HG02852 (cell line): ENCODE measurements at regions not wholly inside any gene's neighbourhood (a gene's known extent, or its start where the extent isn't known, plus 50 kb on each side); places are given as distances from the start of the nearest gene placed in this dataset.
"Not testable (repeated sequence)": the region's sequence is repeated elsewhere in the genome, so short reads cannot be mapped to it uniquely, and the experiment has no call there.

Experiments used
- ATAC-seq: cut with Tn5 transposase; IDR thresholded peaks from one replicate; pipeline ENCODE4 v1.9.1; 2021; ENCODE audit warnings: mild to moderate bottlenecking, moderate library complexity; ENCODE audit not compliant: unreplicated experiment

DNA sequence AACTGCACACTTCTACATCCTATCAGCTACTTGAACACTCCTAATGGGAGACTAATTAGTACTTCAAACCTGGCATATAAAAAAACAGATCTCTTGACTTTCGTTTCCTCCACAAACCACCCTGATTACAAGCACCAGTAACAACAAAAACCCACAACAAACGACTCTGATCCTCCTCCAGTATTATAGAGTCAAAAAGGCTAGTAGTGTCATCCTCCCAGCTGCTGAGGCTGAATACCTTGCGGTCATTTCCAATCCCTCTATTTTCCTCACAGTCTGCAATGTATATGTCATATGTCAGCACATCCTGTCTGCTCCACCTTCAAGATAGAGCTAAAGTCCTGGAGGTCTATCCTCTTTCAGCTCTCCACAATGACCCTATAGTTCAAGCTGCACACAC lies 688.9 kb upstream of the RAG2 start:
- no peak for ATAC-seq

DNA sequence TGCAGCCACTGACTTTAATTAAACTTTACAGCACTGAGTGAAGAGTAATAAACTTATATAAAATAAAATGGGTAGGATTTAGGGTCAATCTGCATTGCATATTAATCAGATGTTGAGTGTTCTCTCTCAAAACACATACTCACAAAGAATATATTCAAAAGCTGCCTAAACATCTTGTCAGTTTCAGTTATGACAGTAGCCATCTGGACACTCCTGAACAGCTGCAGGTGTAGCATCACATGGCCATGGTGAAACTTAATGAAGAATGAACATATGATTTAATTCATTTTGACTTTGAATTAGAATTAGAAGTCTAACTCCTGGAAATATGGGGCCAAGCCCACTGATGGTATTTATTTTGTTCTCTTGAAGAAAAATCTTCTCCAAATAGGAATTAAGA lies 684.3 kb upstream of the RAG2 start:
- ATAC-seq, result no peak

DNA sequence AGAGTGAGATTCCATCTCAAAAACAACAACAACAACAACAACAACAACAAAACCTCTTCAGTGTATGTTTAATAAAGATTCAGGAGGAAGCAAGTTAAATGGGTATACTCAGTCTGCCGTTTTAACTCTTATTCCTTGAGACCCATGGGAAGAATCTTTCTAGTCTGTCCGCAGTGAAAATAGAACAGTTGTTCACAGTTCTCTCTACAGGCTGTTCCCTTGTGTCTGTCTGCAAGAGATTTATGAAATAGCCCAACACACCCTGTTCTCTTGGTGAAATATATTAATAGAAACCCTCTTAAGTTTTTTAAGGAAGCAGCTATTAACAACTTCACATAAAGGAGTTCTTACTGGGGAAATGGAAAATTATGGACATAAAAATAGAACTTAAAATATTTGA lies 682.2 kb upstream of the RAG2 start:
- no peak for ATAC-seq

DNA sequence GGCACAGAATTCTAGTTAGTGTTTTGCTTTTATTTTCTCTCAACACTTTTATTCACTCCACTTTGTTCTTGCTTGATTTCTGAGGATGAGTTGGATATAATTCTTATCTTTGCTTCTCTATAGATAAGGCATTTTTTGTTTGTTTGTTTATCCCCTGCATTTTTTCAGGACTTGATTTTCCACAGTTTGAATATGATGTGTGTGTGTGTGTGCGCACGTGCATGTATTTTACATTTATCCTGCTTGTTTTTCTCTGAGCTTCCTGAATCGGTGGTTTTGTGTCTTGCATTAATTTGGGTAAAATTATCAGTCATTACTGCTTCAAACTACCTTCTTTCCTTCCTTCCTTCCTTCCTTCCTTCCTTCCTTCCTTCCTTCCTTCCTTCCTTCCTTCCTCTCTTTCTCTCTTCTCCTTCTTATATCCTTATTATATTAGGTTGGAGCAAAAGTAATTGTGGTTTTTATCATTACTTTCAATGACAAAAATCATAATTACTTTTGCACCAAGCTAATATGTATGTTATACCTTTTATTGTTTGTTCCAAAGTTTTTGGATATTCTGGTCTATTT lies 679.9 kb upstream of the RAG2 start:
- no peak for ATAC-seq

DNA sequence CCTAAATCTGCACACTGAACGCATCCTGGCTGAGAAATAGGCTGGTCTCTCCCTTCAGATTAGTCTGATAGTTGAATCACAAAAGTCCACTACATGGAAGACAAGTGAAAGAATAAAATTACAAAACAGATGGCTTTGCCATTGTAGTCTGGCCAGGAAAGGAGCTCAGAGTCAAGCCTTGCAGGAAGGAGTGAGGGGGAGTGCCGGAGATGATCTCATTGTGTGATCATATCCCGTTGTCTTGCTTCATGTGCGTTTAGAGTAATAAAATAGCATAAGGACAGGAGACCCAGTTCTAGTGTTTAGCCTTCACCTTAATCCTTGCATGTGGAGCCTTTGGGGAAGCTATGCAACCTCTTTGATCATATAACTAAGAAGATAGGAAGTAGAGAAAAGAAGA lies 666.7 kb upstream of the RAG2 start:
- no peak for ATAC-seq

DNA sequence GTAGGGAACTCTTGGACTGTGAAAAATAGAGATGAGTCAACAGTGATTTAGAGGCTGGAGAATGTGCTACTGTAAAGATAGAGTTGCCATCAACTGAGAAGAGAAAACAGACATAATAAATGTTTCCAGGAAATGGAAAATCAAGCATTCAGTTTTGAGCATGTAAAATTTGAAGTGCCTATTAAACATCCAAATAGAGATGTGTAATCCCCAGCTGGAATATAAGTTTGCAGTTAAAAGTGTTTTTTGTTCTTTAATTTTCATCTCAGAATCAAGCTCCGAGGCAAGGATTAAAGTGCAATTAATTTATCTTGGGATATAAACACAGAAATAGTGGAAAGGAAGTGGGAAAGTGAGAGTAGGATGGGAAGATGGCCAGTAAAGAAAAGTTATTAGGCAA lies 666.0 kb upstream of the RAG2 start:
- ATAC-seq, result no peak

DNA sequence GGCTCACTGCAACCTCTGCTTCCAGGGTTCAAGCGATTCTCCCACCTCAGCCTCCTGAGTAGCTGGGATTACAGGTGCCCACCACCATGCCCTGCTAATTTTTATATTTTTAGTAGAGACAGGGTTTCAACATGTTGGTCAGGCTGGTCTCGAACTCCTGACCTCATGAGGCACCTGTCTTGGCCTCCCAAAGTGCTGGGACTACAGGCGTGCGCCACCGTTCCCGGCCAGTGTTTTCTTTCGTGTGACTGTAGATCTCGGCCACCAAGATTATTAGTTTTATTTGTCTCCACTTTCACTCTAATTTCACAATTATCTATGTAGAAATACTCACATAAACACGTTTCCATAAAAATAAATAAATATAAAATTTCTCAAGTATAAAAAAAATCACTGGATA lies 665.4 kb upstream of the RAG2 start:
- ATAC-seq, result not testable (repeated sequence)

DNA sequence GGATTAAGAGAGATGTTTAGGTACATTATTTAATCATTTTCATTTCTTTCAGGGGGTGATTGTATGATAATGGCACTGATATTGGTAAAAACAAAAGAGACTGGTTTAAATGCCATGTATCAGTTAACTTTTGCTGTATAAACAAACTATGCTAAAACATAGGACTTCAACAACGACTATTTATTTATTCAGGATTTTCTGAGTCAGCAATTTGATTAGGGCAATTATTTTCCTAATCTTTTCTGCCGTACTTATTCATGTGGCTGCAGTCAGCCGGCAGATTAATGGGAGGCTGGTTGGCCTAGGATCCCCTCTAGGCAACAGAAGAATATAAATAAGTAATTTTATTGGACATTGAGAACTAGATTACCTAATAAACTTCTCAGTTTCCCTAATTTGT lies 661.7 kb upstream of the RAG2 start:
- no peak for ATAC-seq

DNA sequence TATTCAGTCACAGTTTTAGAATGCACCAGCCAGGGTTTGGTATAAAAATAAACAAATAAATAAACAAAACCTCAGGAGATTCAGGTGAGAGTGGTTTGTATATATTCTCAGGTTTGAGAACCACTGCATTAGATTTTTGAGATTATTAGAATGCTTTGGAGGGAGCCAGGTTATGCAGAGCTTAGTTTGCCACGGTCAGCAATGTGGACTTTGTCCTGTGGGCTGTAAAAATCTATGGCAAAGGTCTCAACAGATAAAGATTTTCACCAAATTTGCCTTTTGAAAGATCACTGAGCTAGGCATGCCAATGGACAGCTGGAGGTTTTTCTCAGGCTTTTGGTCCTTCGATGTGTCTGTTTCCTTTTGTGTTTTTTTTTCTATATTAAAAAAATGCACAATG lies 650.1 kb upstream of the RAG2 start:
- ATAC-seq, result no peak

DNA sequence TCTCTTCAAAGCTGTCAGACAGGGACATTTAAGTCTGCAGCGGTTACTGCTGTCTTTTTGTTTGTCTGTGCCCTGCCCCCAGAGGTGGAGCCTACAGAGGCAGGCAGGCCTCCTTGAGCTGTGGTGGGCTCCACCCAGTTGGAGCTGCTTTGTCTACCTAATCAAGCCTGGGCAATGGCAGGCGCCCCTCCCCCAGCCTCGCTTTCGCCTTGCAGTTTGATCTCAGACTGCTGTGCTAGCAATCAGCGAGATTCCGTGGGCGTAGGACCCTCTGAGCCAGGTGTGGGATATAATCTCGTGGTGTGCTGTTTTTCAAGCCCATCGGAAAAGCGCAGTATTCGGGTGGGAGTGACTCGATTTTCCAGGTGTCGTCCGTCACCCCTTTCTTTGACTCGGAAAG lies 648.1 kb upstream of the RAG2 start:
- not testable (repeated sequence) for ATAC-seq

DNA sequence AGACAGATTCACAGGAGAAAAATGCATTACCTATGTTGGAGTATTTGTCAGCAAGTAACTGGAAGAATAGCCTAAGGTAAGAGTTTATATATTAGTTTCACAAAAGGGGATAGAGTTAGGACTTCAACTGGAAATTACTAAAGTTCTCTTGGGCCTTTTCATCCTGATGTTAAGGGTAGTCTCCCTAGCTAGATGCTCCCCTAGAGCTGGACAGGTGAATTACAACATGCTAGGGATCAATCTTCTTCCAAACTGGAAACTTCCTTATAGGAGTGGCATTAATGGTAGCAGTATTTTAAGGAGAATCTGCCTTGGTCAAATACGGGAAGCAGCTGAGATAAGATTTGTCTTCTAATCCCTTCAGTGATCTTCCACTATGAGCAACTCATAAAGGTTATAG lies 632.8 kb upstream of the RAG2 start:
- ATAC-seq, result no peak

DNA sequence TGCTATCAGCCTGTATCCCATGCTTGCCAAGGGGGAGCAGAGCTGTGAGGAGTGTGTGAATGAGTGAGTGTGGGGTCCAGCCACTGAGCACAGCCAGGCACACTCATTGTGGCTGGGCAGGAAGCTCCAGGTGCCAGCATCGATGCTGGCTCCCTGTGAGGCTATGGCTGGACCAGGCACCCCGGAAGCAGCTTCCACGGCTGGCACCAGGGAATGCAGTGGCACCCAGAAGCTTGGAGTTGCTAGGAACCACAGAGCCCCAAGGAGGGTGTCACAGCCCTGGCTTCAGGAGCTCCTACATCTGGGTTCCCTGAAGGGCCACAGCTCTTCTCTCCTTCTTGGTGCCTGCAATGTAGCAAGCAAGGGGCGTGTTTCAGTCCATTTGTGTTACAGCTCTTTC lies 625.9 kb upstream of the RAG2 start:
- no peak for ATAC-seq

DNA sequence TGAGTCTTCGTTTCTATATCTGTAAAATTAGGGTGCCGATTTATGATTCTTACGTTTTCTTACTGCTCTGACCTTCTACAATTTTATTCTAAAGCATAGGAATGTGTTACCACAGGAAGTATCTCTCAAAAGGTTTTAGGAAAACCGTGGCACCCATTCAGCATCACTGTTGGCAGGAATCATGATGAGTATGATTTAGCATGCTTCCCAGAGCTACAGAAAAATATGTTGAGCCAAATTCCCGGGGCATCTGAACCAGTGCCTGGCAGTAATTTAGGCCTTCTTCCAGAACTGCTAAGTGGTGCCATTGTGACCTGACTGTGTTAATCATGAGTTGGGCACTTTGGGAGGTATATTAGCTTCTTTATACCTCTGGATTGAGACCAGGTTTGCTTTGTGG lies 605.0 kb upstream of the RAG2 start:
- no peak for ATAC-seq

DNA sequence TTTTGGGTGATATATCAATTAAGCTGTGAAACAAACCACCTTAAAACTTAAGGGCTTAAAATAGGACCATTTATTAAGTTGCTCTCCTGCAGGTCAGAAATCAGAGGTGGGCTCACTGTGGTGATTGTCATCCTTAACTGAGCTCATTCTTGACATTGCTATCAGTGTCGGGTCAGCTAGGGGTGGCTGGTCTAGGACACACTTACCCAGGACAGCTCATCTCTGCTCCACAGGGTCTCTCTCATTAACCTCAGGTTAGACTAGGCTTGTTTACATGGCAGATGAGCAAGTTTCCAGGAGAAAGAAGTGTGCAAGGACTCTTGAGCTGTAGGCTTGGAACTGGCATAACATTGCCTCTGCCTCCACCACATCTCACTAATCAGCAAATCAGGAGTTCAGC lies 601.0 kb upstream of the RAG2 start:
- no peak for ATAC-seq

DNA sequence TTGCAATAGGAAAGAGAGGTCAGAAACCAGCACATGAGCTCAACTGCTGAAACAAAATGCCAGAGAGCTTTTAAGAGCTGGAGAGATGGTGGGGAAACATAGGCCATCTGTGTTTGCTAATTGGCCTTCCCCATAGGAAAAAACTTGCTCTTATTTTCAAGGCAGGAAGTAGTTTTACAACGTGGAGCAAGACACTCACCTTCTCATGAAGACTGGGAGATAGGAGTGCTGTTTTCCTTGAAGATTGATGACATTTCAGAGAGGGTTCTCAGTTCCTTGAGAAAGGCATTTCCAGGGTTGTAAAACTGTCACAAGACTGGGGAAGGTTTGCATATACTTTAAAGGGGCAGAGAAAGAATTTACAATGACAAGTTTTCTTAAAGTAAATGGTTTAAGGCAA lies 586.3 kb upstream of the RAG2 start:
- no peak for ATAC-seq

DNA sequence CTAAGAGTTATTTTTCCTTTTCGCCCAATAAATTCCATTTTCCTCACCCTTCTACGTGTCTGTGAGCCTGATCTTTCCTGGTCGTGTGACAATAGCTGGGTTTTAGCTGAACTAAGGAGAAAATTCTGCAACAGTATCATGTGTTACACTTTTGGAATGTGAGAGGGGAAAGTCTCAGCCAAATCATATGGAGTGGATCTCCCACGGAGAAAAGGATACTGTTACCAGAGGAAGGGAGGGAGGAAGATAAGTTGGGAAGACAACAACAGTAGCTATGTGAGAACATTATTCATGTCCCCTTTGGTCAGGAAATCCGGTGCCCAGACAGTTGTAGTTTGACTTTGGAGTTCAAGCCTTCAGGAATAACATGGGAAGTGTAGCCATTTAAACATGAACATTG lies 584.0 kb upstream of the RAG2 start:
- ATAC-seq, result no peak

DNA sequence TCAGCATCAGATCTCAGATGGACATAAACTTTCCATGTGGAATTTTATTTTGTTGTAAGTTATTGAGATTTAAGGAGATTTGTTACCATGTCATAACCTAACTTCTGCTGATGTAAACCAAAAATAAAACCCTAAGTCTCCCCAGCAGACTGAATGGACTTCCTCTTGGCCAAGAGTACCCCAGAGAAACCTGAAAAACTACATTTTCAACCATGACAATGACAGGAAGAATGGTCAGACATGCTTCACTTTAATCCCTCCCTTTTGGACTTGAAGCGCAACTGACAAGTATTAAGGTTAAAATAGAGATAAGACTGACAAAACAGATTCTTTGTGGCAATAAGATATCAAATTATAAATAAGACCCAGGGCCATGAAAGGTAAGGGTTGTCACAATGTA lies 579.7 kb upstream of the RAG2 start:
- no peak for ATAC-seq

DNA sequence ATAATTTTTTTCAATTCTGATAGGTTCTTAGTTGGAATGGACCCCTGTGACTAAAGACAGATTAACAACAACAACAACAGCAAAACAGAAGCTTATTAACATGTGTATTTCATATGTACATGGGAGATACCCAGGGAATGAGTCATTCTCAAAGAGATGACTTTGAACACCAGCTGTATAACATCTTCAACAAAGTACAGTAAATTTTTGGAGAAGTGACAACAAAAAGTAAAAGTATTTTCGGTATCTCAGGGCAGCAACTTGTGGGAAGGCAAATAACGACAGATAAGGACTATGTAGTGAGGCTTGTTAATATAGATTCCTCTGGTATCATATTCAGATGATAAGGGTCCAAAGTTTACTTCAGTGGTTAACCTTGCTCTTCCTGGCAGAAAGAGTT lies 573.4 kb upstream of the RAG2 start:
- no peak for ATAC-seq

DNA sequence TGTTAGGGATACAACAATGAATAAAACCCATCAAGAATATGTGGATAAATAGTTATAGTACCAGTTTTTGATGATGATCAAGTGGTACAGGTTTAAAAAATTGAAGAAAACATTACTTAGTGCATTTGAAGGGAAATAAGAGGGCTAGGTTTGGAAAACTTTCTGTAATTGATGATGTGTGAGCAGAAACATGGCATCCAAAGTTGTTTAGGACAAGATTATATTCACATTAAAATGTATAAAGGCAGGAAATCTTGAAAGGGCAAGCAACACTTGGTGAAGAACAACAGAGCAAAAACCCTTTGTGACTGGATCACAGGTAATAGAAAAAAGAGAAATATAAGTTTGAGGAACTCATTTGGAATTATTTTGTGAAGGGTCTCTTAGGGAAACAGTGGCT lies 572.3 kb upstream of the RAG2 start:
- ATAC-seq, result no peak

DNA sequence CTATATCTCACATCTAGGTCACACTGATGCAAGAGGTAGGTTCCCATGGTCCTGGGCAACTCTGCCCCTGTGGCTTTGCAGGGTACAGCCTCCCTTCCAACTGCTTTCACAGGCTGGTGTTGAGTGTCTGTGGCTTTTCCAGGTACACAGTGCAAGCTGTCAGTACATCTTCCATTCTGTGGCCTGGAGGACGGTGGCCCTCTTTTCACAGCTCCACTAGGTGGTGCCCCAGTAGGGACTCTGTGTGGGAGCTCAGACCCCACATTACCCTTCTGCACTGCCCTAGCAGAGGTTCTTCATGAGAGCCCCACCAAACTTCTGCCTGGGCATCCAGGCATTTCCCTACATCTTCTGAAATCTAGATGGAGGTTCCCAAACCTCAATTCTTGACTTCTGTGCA lies 547.4 kb upstream of the RAG2 start:
- not testable (repeated sequence) for ATAC-seq

DNA sequence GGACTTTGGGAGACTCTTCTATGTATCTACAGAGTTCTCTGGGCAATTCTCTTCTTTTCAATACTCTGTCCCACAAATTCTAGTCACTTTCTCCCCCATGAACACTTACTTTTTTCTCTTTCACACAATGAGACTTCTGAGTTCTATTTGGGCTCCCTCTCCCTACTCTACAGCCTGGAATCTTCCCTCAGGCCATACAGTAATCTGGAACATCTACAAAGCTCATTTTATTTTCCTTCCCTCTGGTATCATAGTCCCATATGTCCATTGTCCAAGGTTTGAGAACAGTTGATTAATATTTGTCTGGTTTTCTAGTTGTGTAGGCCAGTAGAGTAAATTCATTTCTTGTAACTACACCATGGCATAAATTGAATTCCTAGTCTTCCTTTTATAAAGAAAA lies 544.6 kb upstream of the RAG2 start:
- no peak for ATAC-seq

DNA sequence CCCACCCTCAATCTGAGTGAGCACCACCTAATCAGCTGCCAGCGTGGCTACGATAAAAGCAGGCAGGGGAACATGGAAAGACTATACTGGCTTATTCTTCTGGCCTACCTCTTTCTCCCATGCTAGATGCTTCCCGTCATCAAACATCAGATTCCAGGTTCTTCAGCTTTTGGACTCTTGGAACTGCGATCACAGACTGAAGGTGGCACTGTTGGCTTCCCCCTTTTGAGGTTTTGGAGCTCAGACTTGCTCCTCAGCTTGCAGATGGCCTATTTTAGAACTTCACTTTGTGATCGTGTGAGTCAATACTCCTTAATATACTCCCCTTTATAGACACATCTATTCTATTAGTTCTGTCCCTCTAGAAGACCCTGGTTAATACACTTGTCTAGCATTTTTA lies 543.7 kb upstream of the RAG2 start:
- ATAC-seq, result no peak

DNA sequence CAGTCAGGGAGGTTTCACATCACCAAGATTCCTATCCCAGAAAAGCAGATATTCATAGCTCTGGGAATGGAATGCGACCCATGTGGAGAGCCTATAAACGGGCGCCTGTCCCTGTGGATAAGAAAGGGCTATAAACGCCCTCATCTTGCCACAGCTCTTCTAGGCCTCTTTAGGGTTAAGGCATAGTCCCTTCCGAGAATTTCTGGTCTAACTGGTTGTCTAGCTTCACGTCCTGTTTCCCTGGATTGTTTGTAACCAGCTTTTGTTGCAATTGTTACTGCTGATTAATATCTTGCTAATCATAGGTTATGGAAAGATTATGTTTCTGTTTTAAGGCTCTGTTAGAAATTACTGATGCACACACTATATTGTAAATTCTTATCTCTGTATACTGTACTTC lies 537.6 kb upstream of the RAG2 start:
- not testable (repeated sequence) for ATAC-seq

DNA sequence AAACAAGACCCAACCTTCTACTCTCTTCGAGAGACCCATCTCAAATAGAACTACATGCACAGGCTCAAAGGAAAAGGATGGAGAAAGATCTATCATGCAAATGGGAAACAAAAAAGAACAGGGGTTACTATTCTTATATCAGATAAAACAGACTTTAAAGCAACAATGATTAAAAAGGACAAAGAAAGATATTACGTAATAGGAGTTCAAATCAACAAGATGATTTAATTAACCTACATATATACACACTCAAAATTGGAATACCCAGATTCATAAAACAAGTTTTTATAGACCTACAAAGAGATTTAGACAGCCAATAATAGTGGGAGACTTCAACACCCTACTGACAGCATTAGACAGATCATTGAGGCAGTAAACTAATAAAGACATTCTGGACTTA lies 536.6 kb upstream of the RAG2 start:
- ATAC-seq, result no peak
